HG02981 (cell line): ENCODE measurements at regions not wholly inside any gene's neighbourhood (a gene's known extent, or its start where the extent isn't known, plus 50 kb on each side); places are given as distances from the start of the nearest gene placed in this dataset.
"Not testable (repeated sequence)": the region's sequence is repeated elsewhere in the genome, so short reads cannot be mapped to it uniquely, and the experiment has no call there.

Experiments
- ATAC-seq: cut with Tn5 transposase; IDR thresholded peaks from one replicate; pipeline ENCODE4 v1.9.1; 2021; ENCODE audit warnings: mild to moderate bottlenecking, moderate library complexity; ENCODE audit not compliant: unreplicated experiment

- ATAC-seq: no peak
These were observed 1130.2 kb downstream of the SLITRK5 start for GRCh38 chr13:88801361-88801760.

- ATAC-seq: no peak
These were observed 1131.7 kb downstream of the SLITRK5 start for GRCh38 chr13:88802886-88803285.

GRCh38 chr13:88806438-88806837 lies 1135.3 kb downstream of the SLITRK5 start:
- ATAC-seq: no peak

- no peak for ATAC-seq
These were observed 1146.4 kb downstream of the SLITRK5 start for GRCh38 chr13:88817560-88817959.

GRCh38 chr13:88823114-88823513 lies 1151.9 kb downstream of the SLITRK5 start:
- no peak for ATAC-seq

- no peak for ATAC-seq
These were observed 1153.0 kb downstream of the SLITRK5 start for GRCh38 chr13:88824218-88824617.

GRCh38 chr13:88840085-88840484 lies 1168.9 kb downstream of the SLITRK5 start:
- no peak for ATAC-seq

GRCh38 chr13:88852293-88852692 lies 1181.1 kb downstream of the SLITRK5 start:
- ATAC-seq: not testable (repeated sequence)

GRCh38 chr13:88857256-88857655 lies 1186.1 kb downstream of the SLITRK5 start:
- ATAC-seq: no peak

GRCh38 chr13:88862095-88862620 lies 1191.0 kb downstream of the SLITRK5 start:
- ATAC-seq: no peak

GRCh38 chr13:88863116-88863515 lies 1191.9 kb downstream of the SLITRK5 start:
- no peak for ATAC-seq

- ATAC-seq: no peak
These were observed 1195.0 kb downstream of the SLITRK5 start for GRCh38 chr13:88866195-88866594.

- no peak for ATAC-seq
These were observed 1212.6 kb downstream of the SLITRK5 start for GRCh38 chr13:88883741-88884140.

- no peak for ATAC-seq
These were observed 1216.0 kb downstream of the SLITRK5 start for GRCh38 chr13:88887045-88887662.

- no peak for ATAC-seq
These were observed 1224.2 kb downstream of the SLITRK5 start for GRCh38 chr13:88895261-88895941.

GRCh38 chr13:88896466-88896865 lies 1225.3 kb downstream of the SLITRK5 start:
- no peak for ATAC-seq

- no peak for ATAC-seq
These were observed 1237.8 kb downstream of the SLITRK5 start for GRCh38 chr13:88908961-88909441.

GRCh38 chr13:88919970-88920628 lies 1248.9 kb downstream of the SLITRK5 start:
- ATAC-seq: peak; percentile 93

- no peak for ATAC-seq
These were observed 1254.8 kb downstream of the SLITRK5 start for GRCh38 chr13:88925954-88926353.

- no peak for ATAC-seq
These were observed 1255.8 kb downstream of the SLITRK5 start for GRCh38 chr13:88926890-88927502.

GRCh38 chr13:88932950-88933349 lies 1261.8 kb downstream of the SLITRK5 start:
- no peak for ATAC-seq
